AG08395 (cell line): ENCODE measurements at regions not wholly inside any gene's neighbourhood (a gene's known extent, or its start where the extent isn't known, plus 50 kb on each side); places are given as distances from the start of the nearest gene placed in this dataset.

Experiments used
- DNase-seq: peaks from one replicate; pipeline ENCODE4 v3.0.0; 2012; ENCODE audit warnings: mixed read lengths, low spot score

DNA sequence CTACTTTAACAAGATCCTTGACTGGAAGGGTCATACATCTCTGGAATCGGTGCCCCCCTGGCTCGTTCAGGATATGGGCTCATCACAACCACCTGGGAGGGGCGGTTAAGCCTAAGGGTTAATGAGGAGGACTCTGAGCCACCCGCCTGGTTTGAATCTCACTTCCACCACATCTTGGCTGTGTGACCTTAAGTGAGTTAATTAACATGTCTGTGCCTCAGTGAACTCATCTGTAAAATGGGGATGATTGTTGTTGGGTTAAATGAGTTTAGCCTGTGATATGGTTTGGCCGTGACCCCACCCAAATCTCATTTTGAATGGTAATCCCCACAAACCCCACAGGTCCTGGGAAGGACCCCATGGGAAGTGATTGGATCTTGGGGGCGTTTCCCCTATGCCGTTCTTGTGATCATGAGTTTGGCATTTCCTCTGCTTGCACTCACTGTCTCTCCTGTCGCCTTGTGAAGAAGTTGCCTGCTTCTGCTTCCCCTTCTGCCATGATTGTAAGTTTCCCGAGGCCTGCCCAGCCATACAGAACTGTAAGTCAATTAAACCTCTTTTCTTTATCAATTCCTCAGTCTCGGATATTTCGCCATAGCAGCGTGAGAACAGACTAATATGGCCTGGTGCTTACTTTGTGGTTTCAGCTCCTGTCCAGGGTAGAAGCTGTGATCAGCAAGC is 214.0 kb upstream of the CIBAR2 start:
- DNase-seq: no peak

DNA sequence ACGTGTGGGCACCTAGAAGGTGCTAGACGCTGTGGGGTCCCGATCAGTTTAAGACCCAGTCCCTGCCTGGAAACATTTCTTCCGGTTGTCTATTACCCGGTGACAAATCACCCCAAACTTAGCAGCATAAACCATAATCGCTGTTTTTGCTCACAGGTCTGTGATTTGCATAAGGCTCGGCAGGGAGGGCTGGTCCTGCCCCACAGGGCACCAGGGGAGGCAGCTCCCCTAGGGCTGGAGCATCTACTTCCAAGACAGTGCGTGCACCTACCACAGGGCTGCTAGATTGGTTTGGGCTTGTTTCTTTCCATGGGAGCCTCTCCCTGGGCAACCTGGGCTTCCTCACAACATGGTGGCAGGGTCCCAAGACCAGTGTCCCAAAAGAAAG is 214.5 kb upstream of the CIBAR2 start:
- DNase-seq: no peak

DNA sequence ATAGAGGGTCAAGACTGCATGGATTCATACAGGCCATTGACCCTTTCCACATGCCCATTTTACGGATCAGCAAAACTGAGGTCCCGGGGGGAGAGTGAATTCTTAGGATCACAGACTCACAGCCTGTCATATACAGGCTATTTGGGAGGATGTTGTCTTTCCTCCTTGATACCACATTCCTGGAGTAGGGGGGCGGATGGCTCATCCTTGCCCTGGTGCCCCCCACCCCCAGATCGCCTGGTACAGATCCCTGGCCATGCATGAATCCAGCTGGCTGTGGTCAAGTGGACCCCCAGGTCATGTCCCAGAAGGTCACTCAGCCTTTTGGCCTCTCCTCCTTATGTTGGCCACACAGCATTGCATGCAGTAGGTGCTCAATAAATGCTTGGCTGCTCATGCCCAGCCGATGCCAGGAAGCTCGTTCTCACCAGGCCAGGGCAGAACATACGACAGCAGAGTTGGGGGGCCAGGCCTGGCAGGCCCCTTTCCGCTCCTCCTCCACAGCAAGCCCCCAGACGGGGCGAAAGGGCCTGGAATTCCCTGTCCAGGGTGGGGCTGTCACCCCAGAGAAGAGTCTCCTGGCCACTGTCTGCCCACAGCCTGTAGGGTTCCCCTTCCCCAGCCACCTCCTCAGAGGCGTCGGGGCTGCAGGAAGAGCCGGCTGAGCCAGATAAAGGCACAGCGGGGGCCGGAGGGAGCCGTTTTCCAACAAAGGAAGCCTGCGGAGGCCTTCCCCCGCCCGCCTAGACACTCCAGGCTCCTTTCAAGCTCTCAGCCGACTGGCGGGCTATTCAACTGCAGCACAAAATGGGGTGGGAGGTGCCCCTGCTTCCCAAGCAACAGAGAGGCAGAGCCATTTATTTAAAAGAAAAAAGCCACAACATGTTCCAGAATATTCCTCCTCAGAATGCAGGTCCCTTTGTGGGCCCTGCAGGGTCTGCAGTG is 215.7 kb upstream of the CIBAR2 start:
- DNase-seq: no peak

DNA sequence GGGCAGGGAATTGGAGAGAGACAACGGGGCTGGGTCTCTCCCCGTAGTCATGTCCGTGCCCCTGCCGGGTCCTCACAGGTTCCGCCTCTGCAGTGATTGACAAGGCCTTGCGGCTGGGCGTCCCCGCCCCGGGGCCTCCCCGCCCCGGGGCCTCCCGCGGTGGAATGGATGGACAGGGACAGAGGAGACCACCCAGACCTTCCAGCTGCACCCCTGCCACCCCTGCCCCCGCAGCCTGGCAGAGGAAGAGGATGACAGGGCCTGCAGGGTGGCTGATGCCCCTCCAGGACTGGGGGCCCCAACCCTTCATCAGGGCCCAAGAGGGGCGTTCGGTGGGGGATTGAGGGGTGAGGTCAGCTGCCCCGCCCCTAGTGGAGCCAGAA is 216.4 kb upstream of the CIBAR2 start:
- DNase-seq: no peak

DNA sequence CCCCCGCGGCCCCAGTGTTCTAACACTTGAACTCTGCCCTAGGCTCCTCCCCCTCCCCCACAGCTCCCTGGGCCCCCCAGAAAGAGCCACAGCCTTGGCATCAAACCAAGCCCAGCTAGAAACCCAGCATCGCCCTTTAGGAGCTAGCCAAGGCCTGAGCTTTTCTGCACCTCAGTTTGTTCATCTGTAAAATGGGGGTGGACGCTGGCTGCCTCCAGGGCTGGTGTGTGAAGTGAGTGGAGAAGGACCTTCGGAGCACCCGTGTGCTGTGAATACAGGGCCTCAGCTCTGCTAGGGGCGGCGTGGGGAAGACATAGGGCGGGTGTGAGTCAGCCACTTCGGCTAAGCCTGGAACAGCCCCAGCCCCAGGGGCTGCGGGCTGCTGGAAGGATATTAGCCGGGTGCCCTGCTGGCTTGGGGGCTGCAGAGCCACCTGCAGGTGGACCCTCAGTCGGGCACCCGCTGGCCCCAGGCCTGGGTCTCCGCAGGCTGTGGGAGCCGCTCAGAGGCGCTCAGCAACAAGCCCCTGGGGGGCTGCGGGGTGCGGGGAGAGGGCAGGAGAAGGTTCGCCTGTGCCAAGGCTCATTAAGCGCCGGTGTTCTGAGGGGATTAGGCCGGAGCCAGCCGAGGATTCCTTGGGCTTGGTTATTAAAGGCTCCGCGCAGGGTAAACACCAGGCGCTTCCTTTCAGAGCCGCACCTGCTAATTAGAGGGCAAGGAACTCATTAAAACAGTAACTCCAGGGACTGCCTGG is 217.0 kb upstream of the CIBAR2 start:
- no peak for DNase-seq

DNA sequence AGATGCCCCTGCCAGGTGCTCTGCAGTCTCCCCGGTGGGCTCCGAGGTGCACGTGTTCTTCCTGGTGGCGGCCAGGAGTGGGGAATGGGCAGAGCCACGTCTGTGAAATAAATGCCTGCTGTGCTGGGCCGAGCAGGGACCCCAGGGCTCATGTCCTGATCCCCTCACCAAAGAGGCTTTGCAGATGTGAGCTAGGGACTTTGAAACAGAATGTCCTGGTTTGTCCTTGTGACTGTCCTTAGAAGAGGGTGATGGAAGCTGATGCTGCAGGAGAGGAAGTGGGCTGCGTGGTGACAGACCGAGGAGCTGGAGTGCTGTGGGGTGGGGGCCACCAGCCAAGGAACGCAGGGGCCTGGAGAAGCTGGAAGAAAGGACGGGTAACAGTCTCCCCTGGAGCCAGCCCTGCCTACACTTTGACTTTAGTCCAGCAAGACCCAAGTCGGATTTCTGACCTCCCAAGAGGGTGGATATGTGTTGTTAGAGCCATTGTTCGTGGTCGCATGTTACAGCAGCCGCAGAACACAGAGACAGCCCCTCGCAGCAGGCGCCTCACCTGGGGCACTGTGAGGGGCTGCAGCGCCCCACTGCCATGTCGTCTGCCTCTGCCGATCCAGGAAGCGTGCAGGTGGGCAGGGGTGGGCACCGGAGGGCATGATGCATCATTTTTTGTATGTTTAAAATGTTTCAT is 217.9 kb upstream of the CIBAR2 start:
- no peak for DNase-seq

DNA sequence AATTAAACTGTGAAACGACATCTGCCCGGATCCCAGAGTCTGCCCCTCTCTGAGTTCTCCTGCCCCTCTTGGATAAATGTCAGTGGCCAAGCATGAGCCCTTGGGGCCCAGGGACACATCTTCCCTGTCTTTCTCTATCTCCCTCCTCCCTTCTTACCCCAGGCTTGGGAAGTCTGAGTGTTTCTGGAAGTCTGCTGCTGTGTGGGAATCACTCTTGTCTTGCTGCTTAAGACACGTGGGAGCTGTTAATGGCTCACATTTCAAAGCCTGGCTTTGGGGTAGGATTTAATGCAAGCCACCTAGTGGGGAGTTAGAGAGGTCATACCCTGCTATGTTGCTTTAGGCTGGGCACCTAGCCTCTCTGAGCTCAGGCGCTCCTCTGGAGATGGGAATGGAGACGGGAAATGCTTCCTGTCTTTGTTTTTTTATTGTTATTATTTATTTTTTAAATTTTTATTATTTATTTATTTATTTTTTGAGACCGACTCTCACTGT is 218.5 kb upstream of the CIBAR2 start:
- peak; percentile 90 for DNase-seq

DNA sequence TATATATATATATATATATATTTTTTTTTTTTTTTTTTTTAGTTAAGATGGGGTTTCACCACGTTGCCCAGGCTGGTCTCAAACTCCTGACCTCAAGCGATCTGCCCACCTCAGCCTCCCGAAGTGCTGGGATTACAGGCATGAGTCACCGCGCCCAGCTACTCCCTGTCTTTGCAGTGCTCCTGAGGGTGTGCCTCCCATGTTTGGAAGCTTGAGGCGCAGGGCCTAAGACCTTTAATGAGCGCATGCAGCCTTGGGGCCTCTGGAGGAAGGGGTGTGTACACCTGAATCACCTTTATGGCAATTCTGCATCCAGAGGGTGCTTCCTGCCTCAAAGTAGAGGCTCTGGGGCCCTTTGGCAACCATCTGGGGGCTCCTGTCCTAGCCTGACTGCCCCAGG is 219.4 kb upstream of the CIBAR2 start:
- no peak for DNase-seq

DNA sequence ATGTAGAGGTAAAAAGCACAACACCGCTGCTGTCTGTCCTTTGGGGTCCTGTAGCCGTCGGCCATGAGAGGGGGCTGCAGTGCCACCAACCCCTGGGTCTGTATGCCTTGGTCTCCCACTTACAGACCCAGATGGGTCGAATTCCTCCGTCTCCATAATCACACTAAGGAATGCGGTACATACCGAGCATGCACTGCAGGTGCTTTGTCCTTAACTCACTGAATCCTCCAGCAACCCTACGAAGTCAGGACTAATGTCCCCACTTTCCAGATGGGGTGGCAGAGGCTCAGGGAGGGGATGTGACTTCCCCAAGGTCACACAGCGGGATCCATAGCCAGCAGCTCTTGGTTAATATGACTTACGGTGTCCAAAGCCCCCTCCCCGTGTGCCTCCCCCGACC is 219.9 kb upstream of the CIBAR2 start:
- DNase-seq: no peak

DNA sequence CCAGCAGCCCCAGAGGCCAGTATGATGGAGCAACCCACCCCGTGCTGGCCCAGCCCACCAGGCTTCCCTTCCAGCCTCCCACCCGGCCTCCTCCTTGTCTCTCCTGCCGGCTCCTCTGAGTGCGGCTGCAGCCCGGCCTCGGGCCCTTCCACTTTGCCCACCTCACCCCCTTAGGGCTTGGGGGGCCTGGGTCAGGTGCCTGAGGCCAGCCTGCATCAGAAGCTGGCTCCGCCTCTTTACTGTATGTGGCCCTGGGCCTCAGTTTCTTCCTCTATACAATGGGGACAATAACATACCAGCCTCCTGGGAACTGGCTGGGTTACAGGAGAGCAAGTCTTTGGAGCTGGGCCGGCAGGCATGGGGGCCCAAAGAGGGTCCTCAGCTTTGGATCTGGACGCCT is 221.1 kb upstream of the CIBAR2 start:
- no peak for DNase-seq

DNA sequence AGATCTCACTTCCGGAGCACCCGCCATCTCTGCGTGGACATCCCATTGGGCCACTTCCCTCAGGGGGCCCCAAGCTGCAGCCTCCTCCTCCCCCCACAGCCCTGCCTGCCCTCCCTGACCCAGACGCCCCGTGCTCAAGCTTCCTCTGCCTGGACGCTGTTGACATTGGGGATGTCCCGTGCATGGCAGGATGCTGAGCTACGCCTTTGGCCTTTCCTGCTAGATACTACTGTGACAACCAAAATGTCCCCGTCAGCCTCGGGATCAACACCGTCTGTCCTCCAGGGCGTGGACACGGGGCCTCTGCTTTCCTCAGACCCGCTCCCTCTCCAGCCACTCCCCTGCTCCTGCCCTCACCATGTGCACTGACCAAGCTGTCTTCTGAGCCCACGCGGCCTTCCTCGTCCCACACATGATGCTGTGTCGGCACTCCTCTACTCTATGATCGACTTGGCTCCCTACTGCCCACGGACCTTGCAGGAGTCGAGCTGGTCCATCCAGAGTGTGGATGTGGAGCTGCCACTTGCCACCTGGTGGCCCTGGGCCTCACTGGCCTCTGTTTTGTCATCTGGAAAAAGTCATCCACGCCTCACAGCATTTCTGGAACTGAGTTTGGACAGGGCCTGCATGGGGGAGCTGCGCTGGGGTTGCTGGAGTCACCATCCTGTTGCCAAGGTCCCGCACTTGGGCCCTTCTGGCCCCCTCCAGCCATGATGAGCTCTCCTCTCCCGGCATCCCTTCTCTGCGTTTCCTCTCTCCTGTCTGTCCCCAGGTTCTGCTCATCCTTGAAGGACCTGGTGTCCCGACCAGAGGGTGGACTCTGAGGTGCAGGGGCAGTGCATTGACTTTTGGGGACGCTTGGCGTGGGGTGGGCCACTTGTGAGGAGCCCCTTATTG is 221.7 kb upstream of the CIBAR2 start:
- DNase-seq: no peak

DNA sequence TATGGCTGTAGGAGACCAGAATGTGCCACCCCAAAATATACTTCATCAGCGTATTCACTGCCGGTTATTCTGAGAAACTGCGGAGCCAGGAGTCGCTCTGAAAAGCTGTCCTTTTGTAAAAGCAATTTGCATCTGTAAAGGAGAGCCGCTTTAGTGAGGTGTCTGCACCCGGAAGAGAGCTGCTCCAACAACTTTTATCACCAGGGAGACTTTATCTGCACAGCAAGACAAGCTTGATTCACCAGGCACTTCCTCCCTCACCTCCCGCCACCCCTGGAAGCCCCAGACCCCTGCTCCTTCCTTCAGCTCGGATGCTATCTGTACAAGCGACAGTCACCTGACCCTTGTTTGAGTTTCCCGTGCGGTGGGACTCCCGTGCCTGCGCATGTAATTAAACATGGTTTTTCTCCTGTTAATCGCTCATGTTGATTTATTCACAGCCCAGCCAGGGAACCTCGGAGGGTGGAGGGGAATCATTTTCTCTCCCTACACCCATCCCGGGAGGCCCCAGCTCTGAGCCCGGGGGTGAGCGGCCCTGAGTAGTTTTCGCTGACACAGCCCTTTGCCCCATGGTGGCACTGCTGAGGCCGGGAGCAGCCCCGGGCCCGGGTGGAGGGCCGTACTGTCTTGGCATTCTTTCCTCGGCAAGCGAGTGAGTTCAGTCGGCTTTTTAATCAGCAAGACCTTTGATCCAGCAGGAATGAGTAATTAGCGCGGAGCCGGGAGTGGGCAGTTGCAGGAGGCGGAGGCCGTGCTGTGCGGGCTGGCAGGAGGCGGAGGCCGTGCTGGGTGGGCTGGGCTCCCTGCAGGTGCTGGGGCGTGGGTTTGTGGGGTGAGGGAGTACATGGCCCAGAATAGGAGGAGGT is 222.7 kb upstream of the CIBAR2 start:
- no peak for DNase-seq

DNA sequence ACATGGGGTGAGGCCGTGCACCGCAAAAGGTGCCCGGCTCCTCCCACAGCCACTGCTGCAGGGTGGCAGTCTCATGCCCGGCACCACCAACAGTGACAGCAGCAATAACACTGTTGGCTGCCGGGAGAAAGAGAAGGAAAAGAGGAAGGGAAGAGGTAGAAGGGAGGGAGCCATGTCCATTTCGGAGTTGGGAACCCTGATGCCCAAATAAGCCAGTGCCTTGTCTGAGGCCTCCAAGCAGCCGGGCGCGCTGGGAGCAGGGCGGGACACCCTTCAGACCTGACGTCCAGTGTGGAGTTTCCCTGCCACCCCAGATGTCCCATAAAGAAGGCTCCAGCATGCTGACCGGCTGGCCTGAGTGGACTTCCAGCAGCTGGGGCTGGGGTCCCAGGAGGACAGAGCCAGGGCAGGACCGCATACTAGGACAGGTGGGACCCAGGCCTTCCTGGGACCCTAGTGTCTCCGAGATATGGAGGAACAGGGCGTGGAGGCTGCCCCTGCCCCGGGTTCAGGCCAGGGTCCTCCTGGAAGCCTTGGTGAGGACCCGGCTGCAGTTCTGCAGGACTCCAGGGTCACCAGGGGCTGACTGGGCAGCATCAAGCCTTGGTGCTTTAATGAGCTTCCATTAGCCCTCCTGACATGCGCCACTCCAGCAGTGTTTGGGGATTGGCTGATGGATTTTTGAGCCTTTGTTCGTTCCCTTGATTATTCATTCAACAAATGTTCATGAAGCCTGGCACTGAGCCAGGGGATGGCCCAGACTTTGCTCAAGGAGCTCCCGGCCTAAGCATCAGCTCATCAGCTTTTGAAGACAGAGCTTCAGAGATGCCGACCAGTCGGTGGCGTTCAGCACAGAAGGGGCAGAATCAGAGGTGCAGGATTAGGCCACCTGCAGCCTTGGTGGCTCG is 223.6 kb upstream of the CIBAR2 start:
- no peak for DNase-seq

DNA sequence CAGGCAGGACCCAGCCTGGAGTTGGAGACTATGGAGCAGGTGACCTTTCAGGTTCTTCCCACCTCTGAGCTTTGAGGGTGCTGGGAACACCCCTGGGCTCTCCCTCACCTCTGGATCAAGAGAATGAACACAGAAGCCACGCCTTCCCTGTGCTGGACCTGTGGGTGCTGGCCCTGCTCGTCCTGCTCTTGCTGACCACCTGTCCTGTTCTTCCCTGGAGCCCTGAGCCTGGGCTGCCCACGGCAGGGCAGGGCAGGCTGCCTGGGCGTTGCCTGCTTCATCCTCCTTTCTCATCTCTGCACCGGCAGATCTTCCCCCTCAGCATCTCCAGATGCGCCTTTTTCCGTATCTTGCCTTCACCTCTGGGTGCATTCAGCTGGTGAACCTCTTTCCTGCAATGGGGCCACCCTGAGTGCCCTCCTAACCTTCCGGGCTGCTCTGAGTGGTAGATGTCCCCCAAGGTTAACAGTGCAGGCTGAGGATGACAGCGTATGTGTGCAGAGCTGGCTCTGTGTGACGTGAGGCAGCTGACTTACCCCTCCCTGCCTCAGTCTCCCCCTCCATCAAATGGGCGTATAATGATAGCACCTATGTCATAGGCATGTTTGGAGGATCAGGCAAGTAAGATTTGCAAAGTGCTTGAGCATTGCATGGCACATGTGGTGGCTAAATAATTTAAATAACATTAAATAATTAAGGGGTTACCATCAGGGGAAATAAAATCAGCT is 225.8 kb upstream of the CIBAR2 start:
- DNase-seq: no peak

DNA sequence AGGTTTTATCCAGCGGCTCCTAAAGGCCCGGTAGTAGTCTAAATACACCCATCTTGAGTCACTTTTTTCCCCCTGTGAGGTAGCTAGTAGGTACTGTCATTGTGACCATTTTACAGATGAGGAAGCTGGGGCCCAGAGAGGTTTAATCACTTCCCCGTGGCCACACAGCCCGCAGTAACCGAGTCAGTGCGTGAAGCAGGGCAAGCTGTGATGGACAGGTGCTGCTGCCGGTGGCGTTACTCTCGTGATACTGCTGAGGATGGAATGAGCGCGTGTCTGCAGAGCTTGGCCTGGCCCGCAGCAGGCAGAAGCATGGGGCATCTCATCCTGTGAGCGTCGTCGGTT is 226.3 kb upstream of the CIBAR2 start:
- DNase-seq: no peak

DNA sequence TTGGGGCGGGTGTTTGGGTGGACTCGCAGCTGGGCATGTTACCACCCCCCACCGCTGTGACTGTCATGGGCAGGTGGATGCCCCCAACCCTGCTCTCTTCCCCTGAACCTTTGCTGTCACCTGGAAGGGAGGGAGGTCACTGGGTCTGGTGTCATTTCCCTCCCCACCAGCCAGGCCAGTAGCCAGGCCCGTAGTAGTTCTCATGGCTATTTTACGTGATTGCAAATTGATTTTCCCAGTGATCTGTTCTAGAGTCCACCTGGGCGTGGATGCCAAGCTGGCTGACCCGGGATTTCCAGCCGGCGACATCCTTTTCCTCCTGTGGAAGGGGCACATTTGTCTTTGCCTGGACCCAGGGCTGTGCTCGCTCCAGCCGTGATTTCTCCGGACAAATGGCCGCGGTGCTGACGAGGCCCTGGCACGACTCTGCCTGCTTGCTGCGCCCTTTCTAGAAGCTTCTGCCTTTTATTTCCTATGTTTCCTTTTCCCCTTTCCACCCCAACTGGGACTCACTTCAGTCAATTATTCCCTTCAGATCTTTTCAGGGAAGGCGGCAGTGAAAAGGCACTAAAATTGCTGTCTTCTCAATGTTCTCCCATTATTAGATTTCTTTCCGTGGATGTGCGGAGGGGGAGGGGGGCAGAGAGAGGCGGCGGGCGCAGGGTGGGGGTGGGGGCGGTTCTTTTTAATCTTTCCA is 226.9 kb upstream of the CIBAR2 start:
- DNase-seq: no peak

DNA sequence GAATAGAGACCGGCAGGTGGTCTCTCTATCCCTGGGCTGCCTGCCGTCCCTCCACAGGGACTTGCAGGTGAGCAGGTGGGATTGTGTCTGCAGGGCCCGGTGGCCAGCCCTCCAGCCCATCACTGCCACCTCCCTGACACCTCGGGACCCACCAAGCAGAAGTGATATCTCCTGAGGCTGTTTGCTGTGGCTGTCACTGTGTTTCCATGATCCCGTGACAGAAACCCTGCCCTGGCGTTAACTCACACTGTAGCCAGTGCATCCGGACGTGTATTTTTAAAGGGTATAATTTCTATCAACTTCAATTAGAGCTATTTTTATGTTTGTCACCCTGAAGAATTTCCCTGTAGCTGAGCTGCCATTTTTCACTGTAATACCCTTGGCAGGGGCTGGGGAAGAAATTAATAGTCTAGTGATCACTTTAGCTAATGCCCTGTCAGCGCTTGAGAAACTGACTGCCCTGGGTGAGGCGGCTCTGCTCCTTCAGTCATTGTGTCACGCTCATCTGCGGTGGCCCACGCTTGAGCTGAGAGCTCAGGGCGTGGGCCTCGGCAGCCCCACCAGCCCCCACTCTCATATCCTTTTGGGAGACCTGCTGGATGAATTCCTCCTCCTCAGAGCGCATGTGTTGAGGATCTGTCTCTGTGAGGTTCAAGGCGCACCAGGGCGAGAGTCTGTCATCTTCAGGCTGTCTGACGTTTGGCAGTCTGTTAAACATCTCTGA is 229.9 kb upstream of the CIBAR2 start:
- no peak for DNase-seq
